Endothelial cell (in vitro differentiated cells): ENCODE measurements at regions not wholly inside any gene's neighbourhood (a gene's known extent, or its start where the extent isn't known, plus 50 kb on each side); places are given as distances from the start of the nearest gene placed in this dataset.

ENCODE experiments used
- DNase-seq: peaks from one replicate; pipeline ENCODE4 v3.0.0; 2021; ENCODE audit warnings: low spot score
- H3K27ac Mint-ChIP-seq: one replicate; pipeline ENCODE4 v1.8.0; 2021; ENCODE audit warnings: mixed read lengths, inconsistent platforms; ENCODE audit not compliant: unreplicated experiment
- H3K27me3 Mint-ChIP-seq: one replicate; pipeline ENCODE4 v1.8.0; 2021; ENCODE audit warnings: mild to moderate bottlenecking, moderate library complexity, mixed read lengths, inconsistent platforms; ENCODE audit not compliant: unreplicated experiment
- H3K36me3 Mint-ChIP-seq: one replicate; pipeline ENCODE4 v1.8.0; 2021; ENCODE audit warnings: mild to moderate bottlenecking, low read depth, mixed read lengths, inconsistent platforms; ENCODE audit not compliant: unreplicated experiment
- H3K4me1 Mint-ChIP-seq: one replicate; pipeline ENCODE4 v1.8.0; 2021; ENCODE audit warnings: mild to moderate bottlenecking, mixed read lengths, inconsistent platforms; ENCODE audit not compliant: unreplicated experiment
- H3K4me3 Mint-ChIP-seq: one replicate; pipeline ENCODE4 v1.8.0; 2021; ENCODE audit warnings: mild to moderate bottlenecking, mixed read lengths, inconsistent platforms; ENCODE audit not compliant: unreplicated experiment
- H3K9me3 Mint-ChIP-seq: one replicate; pipeline ENCODE4 v1.8.0; 2021; ENCODE audit warnings: mixed read lengths, inconsistent platforms; ENCODE audit not compliant: unreplicated experiment
- TF ChIP-seq, protein P1 (sequence below): fragments of 200-600 bp; sonication (generic); IDR thresholded peaks from one replicate; pipeline ENCODE4 v1.5.0; 2021; ENCODE audit warnings: antibody characterized with exemption; ENCODE audit not compliant: unreplicated experiment

DNA sequence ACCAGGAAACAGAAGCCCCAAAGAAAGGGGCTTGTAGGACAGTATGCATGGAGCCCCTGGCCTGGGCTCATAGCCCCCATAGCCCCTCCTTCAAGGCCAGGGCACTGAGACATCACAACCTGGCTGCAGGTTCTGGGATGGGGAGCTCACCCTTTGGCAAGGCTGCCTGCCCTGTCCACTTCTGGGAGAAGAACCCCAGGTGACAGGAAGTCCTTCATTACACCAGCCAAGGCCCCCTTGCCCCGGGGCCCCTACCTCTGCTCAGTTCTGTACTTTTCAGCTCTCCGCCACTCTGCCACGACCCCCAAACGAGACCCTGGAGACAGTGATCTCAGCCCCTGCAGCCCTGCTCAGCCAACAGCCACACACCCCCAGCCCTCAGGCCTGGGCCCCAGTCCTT lies 223.2 kb upstream of the RTL1 start:
- DNase-seq = no peak
- no peaks in the 10 kb centered on the region for H3K9me3 Mint-ChIP-seq
- peaks cover 4% of the 10 kb centered on the region for H3K36me3 Mint-ChIP-seq
- TF ChIP-seq, protein P1, sequence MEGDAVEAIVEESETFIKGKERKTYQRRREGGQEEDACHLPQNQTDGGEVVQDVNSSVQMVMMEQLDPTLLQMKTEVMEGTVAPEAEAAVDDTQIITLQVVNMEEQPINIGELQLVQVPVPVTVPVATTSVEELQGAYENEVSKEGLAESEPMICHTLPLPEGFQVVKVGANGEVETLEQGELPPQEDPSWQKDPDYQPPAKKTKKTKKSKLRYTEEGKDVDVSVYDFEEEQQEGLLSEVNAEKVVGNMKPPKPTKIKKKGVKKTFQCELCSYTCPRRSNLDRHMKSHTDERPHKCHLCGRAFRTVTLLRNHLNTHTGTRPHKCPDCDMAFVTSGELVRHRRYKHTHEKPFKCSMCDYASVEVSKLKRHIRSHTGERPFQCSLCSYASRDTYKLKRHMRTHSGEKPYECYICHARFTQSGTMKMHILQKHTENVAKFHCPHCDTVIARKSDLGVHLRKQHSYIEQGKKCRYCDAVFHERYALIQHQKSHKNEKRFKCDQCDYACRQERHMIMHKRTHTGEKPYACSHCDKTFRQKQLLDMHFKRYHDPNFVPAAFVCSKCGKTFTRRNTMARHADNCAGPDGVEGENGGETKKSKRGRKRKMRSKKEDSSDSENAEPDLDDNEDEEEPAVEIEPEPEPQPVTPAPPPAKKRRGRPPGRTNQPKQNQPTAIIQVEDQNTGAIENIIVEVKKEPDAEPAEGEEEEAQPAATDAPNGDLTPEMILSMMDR = no peak
- peaks cover 13% of the 10 kb centered on the region for H3K4me1 Mint-ChIP-seq
- H3K27me3 Mint-ChIP-seq = peaks cover 9% of the 10 kb centered on the region
- no peak overlapping the region for H3K4me3 Mint-ChIP-seq
- no peak overlapping the region for H3K27ac Mint-ChIP-seq

DNA sequence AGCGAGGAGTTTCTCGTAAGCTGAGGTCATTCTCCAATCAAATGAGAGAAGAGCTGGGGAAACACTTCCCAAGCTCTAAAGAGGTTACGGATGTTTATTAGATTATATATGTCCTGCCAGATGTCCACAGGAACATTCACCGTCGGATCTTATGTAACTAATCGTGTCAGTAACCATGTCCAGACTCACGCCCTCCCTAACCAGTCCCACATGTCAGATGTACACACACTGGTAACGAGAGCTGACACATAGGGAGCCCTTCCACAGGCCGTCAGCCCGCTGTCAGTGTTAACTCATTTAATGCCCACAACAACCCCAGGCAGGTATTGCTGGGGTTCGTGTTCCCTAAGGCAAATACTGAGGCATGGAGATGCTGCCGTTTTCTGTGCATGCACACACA lies 223.7 kb upstream of the RTL1 start:
- Mint-ChIP-seq H3K4me3 (no peak overlapping the region), H3K36me3 (peaks cover 4% of the 10 kb centered on the region), H3K4me1 (peaks cover 13% of the 10 kb centered on the region), H3K9me3 (no peaks in the 10 kb centered on the region), H3K27me3 (peaks cover 9% of the 10 kb centered on the region), H3K27ac (no peak overlapping the region)
- no peak for DNase-seq
- TF ChIP-seq, protein P1 = no peak

DNA sequence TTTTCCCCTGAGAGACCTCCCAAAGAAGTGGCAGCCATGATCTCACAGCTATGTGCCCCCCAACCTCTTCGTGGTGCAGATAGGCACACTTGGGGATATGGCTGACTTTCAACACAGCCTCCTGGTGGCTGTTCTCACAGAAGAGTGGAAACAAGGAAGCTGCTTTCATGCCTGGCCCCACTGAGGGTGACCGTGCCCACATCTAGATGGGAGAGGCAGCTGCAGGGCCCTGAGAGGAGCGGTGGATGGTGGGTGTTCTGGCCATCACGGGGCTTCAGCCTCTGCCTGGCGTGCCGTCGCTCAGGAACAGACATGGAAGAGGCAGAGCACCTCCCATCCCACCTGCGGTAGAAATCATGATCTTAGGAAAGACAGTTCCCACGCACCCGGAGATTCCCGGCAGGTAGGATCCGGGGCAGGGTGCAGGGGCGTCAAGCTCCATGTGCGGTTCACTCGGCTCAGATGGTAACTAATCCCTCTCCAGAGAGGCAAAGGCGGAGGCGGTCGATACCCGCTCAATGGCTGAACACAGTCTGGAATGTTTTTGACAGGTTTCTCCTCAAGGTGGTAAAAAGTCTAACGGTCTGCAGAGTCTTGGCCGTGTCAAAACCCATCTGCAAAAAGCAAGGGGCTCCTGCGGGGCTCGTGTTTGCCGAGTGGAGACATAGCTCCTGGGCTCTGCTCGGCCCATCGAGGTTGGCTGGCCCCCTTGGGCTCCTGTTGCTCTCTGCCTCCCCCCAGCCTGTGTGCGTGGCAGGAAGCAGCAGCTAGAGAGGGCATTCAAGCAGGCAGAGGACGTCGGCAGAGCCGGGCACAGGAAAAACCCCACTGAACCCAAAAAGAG lies 225.2 kb upstream of the RTL1 start:
- Mint-ChIP-seq H3K36me3 (peaks cover 4% of the 10 kb centered on the region), H3K27me3 (peaks cover 8% of the 10 kb centered on the region), H3K27ac (no peak overlapping the region), H3K9me3 (no peaks in the 10 kb centered on the region), H3K4me3 (no peak overlapping the region), H3K4me1 (peaks cover 13% of the 10 kb centered on the region)
- DNase-seq = no peak
- TF ChIP-seq, protein P1 = no peak

DNA sequence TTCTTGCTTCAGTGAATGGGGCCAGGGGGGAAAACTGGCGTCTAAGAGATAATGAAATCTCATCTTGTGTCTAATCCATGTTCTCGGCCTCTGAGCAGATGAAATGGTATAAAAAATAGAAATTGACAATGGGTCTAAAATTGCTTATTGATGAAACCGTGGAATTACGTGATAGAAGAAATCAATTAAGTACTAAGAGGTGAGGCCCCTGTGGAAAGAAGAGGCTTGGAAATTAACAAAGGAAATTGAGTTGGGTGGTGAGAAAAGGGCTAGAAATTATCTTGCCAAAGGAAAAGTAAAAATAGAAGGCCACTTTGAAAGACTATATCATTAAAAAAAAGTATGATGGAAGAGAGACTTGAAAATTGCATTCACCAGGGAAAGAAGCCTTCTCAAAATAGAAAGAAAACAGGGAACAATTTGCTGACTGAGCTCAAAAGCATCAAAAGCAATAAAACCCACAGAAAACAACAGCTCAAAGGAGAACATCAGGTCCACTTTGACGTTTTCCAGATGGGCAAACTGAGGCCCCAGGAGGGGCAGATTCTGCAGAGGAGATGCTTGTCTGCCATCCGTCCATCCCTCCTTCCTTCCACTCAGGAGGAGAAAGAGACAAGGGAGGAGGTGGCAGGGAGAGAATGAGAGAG lies 226.1 kb upstream of the RTL1 start:
- H3K9me3 Mint-ChIP-seq = no peaks in the 10 kb centered on the region
- H3K27ac Mint-ChIP-seq = no peak overlapping the region
- peaks cover 4% of the 10 kb centered on the region for H3K36me3 Mint-ChIP-seq
- H3K27me3 Mint-ChIP-seq = peaks cover 5% of the 10 kb centered on the region
- TF ChIP-seq, protein P1 = no peak
- H3K4me1 Mint-ChIP-seq = peaks cover 16% of the 10 kb centered on the region
- H3K4me3 Mint-ChIP-seq = no peak overlapping the region
- no peak for DNase-seq

DNA sequence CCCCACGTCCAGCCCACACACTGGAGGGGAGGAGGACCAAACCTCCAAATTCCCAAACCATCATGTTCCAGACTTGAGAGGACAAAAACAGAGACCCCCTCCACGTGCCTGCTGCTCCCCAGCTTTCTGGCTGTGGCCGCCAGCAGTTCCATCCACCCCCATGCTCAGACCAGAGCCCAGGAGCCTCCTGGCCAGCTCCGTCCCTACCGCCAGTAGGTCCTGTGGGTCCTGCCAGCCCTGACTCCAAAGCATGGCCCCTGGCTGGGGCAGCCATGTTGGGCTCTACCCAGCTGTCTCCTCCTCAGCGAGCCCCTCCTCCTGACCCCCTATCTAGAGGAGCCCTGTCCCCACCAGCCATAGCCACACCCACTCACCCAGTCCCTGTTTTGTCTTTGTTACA lies 227.3 kb upstream of the RTL1 start:
- H3K27me3 Mint-ChIP-seq = no peaks in the 10 kb centered on the region
- peaks cover 4% of the 10 kb centered on the region for H3K36me3 Mint-ChIP-seq
- H3K4me3 Mint-ChIP-seq = no peak overlapping the region
- no peak for DNase-seq
- TF ChIP-seq, protein P1 = no peak
- H3K9me3 Mint-ChIP-seq = no peaks in the 10 kb centered on the region
- H3K27ac Mint-ChIP-seq = no peak overlapping the region
- H3K4me1 Mint-ChIP-seq = peaks cover 17% of the 10 kb centered on the region
